HCEC 1CT (cell line): ENCODE measurements at regions not wholly inside any gene's neighbourhood (a gene's known extent, or its start where the extent isn't known, plus 50 kb on each side); places are given as distances from the start of the nearest gene placed in this dataset.
"Not testable (repeated sequence)": the region's sequence is repeated elsewhere in the genome, so short reads cannot be mapped to it uniquely, and the experiment has no call there.

Experiments used
- DNase-seq: peaks from one replicate; pipeline ENCODE4 v3.0.0-alpha.2; 2017

DNA sequence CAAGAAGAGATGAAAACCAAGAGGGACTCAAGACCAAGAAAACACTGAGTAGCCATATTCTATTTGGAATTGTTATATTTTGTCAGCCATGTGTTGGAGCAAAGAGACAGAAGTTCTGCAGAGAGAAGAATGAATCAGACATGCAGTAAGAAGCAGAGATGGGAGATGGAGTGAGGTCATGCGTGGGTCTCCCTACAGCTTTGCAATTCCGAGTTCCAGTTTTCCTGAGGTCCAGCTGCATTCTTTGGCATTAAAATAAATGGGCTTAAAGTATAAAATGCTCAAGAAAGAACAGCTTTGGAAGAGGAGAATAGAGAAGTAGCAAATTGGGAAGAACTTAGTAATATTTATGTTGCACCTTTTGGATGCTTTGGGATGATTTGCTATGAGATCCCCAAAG lies 361.6 kb downstream of the NPR3 start:
- no peak for DNase-seq

DNA sequence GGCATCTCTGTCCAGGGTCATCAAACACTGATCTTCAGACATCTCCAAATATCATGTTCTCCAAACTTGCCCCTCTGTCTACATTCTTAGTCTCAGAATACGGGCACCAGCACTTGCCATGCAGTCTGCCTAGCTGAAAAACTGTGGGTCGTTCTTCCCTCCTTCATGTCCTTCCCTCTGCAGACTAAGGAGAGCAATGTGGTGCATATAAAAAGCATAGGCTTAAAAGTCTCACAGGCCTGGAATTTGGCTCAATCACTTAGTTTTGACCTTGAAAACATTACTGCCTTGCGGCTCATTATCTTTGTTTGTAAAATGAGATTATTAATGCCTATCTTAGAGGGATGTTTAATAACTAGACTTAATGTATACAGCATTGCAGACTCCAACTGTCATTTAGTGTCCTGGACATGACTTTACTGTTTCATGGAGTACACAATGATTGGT lies 362.8 kb downstream of the NPR3 start:
- DNase-seq = no peak

DNA sequence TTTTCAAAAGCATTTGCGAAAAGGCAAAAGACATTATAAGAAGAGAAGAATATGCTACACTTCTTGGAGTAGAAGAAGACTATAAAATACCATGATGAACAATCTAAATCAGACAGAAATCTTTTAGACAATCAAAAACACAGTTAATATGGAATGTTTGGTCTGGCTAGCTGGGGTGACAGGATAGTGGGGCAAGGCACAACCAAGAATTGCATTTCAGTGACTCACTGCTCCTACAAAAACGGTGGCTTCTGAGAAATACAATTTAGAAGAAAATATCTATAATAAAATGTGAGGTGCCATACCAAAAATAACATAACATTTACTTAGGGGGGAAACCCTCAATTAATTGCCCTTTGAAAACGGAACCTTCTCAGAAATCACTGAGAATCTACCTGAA lies 363.4 kb downstream of the NPR3 start:
- DNase-seq = peak; percentile 46

DNA sequence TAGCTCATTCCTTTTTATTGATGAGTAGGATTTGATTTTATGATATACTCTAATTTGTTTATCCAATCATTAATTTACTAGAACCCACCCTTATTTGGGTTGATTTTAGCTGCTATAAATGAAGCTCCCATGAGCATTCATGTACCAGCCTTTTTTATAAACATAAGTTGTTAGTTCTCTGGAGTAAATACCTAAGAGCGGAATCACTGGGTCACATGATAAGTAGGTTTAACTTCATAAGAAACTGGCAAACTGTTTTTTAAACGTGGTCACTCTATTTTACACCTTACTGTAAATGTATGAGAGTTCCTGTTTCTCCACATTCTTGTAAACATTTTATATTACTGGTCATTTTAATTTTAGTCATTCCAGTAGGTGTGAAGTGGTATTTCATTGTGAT lies 364.6 kb downstream of the NPR3 start:
- DNase-seq = peak; percentile 53

DNA sequence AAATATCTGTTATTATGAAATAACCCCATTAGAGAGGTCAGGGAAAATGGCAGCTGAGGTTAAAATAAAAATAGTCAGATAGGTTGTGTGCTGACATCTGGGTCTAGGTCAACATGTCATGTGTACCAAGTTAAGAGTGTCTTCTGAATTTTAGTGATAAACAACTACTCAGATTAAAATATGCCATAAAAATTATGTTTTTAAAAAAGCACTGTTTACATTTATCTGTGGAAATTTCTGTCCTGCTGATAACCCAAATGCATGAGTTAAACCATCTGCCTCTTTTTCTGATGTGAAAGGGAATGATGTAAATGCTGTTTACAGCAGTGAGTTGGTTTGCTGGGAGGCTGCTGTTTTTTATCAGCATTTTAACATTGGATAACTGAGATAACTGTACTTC lies 361.2 kb upstream of the TARS1 start:
- DNase-seq = no peak

DNA sequence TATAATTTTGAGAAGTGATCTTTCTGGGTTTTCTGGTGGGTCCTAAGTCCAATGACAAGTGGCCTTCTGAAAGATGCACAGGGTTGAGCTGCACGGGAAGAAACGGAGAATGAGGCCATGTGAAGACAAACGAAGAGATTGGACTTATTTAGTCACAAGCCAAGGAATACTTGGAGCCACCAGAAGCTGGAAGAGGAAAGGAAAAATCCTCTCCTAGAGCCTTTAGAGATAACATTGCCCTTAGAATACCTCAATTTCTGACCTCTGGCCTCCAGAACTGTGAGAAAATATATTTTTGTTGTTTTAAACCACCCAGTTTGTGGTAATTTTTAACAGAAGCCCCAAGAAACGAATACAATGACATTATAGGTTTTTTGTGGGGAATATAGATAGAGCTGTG lies 360.5 kb upstream of the TARS1 start:
- DNase-seq = no peak

DNA sequence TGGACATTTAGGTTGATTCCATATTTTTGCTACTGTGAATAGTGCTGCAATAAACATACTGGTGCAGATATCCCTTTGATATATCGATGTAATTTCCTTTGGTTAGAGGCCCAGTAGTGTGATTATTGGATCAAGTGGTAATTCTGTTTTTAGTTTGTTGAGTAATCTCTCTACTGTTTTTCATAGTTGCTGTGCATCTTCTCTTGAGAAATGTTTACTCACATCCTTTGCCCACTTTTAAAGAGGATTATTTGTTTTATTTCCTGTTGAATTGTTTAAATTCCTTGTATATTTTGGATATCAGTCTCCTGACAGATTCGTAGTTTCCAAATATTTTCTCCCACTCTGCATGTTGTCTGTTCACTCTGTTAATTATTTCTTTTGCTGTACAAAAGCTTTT lies 352.6 kb upstream of the TARS1 start:
- peak; percentile 52 for DNase-seq

DNA sequence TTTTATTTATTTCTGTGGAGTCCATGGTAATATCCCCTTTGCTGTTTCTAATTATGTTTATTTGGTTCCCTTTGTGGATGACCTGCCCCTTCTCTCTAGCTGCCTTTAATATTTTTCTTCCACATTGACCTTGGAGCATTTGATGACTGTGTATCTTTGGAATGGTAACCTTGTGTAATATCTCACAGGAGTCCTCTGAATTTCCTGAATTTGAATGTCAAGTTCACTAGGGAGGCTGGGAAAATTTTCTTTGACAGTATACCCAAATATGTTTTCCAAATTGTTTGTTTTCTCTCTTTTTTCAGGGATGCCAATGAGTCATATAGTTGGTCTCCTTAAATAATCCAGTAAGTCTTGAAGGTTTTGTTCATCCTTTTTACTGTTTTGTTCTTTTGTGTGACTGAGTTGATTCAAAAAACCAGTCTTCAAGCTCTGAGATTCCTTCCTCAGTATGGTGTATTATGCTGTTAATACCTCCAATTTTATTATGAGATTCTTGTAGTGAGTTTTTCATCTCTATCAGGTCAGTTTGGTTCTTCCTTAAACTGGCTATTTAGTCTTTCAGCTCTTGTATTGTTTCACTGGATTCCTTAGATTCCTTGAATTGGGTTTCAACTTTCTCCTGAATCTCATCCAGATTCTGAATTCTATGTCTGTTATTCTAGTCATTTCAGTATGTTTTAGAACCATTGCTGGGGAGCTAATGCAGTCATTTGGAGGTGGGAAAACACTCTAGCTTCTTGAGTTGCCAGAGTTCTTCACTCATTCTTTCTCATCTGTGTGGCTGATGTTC lies 349.0 kb upstream of the TARS1 start:
- DNase-seq = peak; percentile 91

DNA sequence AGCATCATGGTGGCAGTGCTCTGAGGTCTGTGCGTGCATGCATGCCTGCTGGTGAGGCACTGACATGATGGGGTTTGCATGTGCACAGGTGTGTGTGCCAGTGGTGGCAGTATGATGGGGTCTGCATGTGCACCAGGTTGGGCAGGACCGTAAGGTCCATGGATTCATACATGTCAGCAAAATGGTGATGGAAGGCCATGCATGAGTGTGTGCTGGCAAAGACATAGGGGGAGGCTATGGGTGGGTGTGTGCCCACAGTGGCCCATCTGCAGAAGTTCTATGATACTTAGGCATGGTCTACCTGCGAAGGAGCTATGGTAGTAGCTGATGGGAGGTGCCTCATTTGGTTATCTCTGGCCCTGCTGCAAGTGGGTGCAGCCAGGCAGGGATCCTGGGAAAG lies 348.0 kb upstream of the TARS1 start:
- DNase-seq = no peak

DNA sequence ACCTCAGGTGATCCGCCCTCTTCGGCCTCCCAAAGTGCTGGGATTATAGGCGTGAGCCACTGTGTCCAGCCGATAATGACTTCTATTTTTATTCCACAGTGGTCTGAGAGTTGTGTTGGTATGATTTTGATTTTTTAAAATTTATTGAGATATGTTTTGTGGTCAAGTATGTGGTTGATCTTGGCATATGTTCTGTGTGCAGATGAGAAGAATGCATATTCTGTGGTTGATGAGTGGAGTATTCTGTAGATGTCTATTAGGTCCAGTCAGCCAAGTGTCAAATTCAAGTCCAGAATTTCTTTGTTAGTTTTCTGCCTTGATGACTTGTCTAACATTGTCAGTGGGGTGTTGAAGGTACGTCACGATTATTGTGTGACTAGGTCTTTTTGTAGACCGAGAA lies 338.2 kb upstream of the TARS1 start:
- no peak for DNase-seq

DNA sequence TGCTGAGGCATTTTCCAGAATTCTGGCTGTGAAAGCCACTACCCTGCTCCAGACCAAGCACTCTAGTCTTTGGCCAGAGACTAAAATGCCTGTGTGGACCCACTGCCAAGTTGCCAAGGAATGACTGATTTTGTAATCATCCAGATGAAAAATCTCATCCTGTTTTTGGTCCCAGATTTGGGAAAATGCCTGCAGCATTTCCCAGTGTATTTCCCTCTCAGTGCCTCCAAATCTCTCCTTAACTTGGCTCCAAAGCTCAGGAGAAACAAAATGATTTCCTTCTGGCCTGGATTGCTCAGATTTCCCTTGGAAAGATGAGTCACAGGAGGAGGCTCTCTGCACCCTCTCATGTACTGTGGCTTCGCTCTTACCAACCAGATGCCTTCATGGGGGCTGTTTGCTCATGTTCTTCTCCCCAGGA lies 335.2 kb upstream of the TARS1 start:
- peak; percentile 64 for DNase-seq

DNA sequence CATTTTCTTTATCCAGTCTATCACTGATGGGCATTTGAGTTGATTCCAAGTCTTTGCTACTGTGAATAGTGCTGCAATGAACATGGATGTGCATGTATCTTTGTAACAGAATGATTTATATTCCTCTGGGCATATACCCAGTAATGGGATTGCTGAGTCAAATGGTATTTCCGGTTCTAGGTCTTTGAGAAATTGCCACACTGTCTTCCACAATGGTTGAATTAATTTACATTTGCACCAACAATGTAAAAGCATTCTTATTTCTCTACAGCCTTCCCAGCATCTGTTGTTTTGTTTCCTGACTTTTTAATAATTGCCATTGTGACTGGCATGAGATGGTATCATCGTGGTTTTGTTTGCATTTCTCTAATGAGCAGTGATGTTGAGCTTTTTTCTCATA lies 330.3 kb upstream of the TARS1 start:
- DNase-seq = peak; percentile 63

DNA sequence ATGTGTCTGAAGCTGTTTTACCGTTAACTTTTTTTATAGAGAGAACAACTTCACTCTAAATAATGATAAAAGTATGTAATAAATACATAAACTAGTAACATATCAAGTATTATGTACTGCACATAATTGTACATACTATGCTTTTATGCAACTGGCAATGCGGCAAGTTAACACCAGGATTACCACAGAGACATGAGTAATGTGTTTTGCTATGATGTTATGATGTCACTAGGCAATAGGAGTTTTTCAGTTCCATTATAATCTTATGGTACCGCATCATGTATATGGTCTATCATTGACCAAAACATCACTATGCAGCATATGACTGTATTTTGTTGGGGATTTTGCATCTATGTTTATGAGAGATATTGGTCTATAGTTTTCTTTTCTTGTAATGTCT lies 326.4 kb upstream of the TARS1 start:
- peak; percentile 21 for DNase-seq

DNA sequence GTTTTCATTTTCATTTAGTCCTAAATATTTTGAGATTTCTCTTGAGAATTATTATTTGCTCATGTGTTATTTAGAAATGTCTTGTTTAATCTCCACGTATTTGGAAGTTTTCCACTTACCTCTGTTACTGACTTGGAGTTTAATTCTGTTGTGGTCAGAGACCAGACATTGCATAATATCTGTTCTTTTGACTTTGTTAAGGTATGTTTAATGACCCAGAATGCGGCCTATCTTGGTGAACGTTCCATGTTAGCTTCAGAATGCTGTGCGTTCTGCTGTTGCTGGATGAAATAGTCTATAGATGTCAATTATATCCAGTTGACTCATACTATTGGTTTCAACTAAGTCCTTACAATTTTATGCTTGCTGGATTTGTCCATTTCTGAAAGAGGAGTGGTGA lies 325.3 kb upstream of the TARS1 start:
- DNase-seq = no peak

DNA sequence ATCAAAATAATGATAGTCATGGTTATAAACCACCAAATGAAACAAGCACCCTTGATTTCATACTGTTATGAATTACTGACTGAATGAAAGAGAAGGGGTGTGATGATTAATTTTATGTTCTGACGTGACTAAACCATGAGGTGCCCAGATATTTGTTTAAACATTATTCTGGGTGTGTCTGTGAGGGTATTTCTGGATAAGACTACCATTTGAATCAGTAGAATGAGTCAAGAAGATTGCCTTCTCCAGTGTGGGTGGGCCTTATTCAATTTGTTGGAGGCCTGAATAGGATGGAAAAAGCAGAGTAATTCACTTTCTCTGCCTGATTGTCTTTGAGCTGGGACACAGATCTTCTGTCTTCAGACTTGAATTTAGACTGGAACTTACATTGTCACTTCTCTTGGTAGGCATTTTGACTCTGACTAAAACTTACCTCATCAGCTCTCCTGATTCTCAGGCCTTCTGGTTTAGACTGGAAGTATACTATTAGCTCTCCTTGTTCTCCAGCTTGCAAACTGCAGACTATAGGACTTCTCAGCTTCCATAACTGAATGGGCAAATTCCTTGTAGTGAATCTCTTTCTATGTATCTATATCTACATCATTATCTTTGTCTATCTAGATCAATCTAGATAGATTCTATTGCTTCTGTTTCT lies 321.9 kb upstream of the TARS1 start:
- DNase-seq = peak; percentile 72

DNA sequence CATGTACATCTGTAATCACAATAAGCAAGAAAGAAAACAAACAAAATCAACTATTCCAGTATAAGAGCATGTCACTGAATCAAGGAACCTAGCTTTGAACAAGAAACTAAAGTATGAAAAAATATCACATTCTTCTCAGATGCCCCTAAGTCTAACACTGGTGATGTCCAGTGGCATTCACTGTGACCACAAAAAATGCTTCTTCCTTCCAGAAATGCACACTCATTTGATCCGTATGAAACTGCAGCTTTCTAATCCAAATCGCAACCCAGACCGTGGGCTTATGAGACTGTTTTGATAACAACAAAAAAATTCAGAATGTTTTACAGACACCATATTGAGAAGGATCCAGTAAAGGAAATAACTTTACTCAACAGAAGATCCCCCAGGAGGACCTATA lies 320.1 kb upstream of the TARS1 start:
- peak; percentile 66 for DNase-seq

DNA sequence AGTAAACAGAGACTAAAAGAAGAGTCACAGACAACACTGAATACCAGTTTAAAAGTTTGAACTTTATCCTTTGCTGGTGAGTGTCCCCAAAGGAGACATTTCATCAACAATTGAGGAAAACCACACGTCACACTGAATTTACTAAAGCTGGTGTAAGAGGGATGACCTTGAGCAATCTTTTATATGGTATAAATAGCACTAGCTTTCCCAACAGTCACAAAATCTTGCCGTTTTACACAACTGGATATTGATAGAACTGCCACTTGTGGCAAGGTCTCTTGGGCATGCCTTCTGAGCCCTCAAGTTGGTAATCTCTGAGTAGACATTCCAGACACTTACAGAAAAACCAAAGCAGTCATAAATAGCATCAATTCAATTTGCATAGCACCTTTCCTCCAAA lies 311.5 kb upstream of the TARS1 start:
- no peak for DNase-seq

DNA sequence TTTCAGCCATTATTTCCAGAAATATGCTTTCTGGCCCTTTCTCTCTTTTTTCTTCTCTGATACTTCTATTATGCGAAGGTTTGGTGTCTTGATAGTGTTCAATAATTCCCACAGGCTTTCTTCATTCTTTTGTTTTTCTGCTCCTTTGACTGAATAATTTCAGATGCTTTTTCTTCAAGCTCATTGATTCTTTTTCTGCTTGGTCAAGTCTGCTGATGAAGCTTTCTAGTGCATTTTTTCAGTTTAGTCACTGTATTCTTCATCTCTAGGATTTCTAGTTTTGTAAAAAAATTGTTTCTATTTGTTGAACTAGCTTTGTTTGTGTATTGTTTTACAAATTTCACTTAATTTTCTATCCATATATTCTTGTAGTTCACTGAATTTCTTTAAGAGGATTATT lies 304.0 kb upstream of the TARS1 start:
- DNase-seq = no peak

DNA sequence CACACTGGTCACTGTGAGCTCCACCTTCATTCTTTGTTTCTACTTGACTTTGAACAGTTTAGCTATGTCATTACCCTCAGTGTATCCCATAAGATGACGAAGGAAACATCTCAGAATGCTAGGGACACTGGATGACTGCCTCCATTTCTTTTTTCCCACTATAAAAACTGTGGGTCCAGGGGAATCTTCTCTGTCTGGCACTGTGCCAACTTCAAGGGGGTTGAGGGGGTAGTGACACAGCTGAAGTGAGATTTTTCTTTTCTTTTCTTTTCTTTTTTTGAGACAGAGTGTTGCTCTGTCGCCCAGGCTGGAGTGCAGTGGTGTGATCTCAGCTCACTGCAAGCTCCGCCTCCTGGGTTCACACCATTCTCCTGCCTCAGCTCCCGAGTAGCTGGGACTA lies 302.6 kb upstream of the TARS1 start:
- not testable (repeated sequence) for DNase-seq

DNA sequence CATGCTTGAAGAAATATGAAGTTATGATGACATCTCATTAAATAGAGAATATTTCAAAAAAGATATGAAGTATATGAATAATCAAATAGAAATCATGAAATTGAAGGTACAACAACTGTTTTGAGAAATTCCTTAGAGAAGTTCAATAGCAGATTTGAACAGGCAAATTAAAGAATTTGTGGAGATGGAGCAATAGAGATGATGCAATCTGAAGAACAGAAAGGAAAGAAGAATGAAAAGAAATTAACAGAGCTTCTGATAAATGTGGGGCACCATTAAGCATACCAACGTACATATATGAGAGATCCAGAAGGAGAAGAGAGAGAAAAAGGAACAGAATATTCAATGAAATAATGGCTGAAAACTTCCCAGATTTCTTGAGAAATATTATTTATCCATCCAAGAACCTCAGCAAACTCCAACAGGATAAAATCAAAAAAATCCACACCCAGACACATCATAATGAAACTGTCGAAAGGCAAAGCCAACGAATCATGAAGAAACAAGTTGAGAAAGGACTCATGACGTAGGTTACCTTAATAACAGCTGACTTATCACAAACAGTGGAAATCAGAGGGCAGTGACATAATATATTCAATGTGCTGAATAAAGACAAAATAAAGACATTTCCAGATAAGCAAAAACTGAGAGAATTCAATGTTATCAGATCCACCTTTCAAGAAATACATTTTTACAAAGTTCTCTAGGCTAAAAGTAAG lies 297.2 kb upstream of the TARS1 start:
- no peak for DNase-seq

DNA sequence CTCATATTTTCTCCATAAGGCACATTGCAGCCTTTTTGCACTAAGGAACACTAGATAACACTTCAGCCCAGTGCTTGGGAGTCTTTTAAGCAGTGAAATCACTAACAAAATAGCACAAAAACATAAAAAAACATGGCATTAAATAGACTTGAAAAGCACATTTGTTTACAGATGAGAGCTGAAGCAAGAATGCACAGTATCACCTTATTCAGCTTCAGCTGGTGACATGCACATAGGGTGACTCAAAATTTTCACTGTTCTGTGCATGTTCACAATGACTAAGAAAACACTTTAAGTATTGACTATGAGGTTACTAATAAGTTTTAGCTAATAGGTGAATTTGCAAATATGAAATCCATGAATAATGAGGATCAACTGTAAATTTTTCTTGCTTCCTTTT lies 293.9 kb upstream of the TARS1 start:
- peak; percentile 64 for DNase-seq

DNA sequence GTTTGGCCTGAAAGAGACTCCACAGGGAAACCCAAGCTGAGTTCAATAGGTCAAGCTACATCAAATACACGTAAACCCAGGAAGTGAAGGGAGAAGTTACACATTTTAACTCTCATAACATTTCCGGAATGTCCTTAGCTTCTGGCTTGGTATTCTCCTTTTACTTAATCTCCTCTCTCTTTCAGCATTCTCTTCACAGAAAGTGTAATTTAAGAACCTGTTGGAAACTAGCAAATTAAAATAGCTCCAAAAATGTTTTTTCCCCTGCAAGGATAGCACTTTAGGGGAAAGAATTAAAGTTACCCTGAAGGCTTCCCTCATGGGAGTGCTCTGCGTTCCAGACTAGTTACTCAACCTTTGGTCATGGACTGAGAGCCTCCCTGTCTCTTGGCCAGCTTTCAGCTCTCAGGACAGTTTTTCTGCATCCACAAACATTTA lies 292.7 kb upstream of the TARS1 start:
- peak; percentile 88 for DNase-seq

DNA sequence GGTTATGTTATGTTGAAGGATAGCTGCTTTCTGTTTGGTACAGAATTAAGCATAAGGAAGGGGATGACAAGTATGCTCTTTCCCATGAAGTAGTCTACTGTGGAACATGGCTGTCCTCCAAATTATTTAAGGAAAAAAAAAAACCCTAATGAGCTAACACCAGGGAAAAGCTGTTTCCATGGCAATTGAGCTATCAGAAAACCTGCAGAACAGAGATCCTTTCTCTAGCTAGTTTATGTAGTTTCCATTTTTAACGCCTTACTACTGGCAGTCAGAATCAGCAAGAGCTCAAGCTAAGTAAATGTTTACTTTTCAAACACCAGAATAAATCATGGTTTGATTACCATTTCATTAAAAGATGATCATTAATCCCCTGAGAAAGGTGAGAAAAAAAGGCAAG lies 287.4 kb upstream of the TARS1 start:
- no peak for DNase-seq

DNA sequence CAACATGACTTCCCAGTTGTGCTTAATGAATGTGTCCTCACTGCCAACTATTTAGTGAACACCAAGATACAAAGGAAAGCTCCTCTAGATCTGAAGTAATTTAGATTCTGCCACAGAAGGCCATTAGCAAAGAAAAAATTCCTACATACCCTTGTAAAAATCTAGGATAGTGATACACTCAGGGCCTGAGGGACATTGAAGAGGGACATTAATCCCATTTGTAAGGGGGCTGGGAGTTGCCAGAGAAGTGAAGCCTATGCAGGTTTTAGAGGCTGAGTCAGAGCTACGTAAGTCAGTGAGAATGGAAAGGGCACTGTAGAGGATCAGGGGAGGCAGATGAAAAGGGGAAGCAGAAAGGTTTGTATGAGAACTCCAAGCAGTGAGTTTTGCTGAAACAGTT lies 286.9 kb upstream of the TARS1 start:
- DNase-seq = peak; percentile 45
